ENCODE measurements at regions not wholly inside any gene's neighbourhood (a gene's known extent, or its start where the extent isn't known, plus 50 kb on each side); places are given as distances from the start of the nearest gene placed in this dataset.

GRCh38 chr2:120999377-121000097 is 263.9 kb downstream of the GLI2 start:
- DNase-seq = no peak

GRCh38 chr2:121000804-121001203 is 265.1 kb downstream of the GLI2 start:
- DNase-seq = no peak

GRCh38 chr2:121001641-121002040 is 266.0 kb downstream of the GLI2 start:
- no peak for DNase-seq

DNA sequence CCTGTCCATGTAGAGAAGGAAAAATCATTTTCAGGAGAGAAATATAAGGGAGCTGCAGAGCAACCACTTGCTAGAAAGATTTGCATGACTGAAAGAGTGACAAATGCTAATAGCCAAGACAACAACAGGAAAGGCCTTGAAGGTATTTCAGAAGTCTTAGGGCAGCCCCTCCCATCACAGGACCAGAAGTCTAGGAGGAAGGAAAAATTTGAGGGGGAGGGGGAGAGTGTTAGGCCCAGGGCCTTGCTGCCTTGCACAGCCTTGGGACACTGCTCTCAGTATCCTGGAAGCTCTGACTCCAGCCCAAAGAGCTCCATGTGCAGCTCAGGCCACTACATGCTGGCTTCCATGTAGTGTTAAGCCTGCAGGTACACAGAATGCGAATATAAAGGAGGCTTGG is 266.9 kb downstream of the GLI2 start:
- no peak for DNase-seq

DNA sequence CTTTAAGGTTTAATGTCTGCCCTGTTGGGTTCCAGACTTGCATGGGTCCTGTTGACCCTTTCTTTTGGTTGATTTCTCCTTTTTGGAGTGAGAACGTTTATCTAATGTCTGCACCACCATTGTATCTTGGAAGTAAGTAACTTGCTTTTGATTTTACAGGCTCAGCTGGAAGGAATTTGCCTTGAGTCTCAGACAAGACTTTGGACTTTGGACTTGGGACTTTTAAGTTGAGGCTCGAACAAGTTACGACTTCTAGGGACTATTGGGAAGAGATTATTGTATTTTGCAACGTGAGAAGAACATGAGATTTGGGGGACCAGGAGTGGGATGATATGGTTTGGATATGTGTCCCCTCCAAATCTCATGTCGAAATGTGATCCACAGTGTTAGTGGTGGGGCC is 267.7 kb downstream of the GLI2 start:
- DNase-seq = no peak

DNA sequence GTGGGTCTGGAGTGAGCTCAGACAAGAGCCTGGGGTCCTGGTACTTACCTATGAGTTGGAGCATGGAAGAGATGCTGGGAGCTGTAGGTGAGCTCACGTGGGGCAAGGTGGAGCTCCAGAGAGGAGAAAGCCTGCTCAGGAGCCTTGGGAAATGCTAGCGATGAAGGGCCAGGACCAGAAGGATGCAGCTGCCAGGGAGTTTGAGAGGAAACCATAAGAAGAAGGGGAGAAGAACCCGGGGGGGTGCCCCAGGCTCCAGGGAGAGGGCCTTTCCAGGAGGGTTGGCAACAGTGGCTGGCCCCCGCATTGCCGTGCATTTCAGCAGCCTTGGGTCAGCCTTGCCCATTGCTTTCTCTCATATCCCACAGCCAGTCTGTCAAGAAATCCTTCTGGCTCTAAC is 268.7 kb downstream of the GLI2 start:
- DNase-seq = no peak

DNA sequence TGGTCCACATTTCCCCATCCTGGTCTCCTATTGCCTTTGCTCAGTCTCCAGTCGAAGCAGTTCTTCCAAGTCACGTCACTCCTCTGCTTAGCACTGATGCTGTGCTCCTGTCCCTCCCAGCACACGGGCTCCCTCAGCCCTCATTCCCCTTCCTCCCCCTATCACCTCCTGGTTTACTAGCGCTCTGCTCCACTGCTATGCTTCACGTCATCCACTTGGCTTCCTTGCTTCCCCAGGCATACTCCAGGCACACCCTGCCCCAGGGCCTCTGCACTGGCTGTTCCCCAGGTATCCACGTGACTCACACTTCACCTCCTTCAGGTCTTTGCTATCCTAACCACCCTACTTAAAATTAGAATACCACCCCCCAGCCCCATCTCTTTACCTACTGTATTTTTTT is 269.3 kb downstream of the GLI2 start:
- DNase-seq = no peak

- no peak for DNase-seq
Measured at GRCh38 chr2:121005453-121005852, 269.8 kb downstream of the GLI2 start.

DNA sequence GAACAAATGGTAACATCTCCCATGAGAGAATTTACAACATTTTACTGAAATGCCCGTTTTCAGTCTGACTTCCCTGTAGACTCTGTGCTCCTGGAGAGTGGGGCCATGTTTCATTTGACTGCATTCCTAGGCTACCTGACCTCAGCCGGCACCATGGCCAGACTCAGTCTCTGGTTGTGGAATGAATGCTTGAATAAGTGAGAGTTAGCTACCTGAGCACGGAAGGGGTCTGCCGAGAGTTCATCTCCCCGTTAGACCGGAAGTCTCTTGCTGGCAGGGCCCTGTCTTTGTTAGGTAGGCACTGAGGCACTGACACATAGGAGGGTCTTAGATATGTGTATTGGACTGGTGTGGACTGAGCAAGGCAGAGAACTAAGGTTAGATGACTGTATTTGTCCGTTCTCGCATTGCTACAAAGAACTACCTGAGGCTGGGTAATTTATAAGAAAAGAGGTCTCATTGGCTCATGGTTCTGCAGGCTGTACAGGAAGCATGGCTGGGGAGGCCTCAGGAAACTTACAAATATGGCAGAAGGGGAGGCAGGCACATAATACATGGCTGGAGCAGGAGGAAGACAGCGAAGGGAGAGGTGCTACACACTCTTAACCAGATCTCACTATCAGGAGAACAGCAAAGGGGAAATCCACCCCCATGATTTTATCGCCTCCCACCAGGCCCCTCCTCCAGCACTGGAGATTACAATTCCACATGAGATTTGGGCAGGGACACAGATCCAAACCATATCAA is 271.2 kb downstream of the GLI2 start:
- DNase-seq = no peak

DNA sequence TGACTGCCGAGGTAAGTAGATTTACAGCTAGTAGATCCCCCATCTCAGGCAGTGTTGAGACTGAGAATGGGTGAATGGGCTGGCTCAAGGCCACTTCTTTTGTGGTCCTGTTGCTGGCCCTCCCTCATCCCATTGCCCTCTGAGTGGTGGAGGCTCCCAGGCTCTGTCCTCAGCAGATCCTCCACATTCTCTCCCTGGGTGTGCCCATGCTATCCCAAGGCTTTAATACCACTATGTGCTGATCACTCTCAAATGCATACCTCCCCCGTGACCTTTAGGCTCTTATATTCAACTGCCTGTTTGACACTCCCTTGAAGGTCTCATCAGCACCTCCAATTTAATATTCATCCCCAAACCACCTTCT is 271.8 kb downstream of the GLI2 start:
- DNase-seq = no peak

- DNase-seq = no peak
Measured at GRCh38 chr2:121008975-121009374, 273.3 kb downstream of the GLI2 start.

DNA sequence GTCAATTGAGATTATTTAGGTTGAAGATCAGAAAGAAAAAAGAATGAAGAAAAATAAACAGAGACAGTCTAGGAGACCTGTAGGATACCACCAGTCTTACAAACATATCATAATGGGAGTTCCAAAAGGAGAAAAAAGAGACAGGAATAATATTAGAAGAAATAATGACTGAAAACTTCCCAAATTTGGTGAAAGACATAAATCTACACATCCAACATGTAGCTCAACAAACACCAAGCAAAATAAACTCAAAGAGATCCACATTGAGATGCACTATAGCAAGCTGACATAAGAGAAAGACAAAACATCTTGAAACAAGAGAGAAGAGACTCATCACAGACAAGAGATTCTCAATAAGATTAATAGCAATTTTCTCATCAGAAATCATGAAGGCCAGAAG is 274.0 kb downstream of the TFCP2L1 start:
- no peak for DNase-seq

DNA sequence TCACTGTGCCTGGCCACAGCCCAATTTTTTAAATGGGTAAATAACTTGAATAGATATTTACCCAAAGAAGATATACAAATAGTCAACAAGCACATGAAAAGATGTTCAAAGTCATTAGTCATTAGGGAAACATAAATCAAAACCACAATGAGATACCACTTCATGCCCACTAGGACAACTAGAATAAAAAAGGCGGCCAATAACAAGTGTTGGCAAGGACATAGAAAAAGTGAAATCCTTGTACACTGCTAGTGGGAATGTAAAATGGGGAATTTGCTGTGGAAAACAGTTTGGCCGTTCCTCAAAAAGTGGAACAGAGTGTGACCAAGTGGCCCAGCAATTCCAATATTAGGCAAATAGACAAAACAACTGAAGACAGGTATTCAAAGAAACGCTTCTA is 270.1 kb downstream of the TFCP2L1 start:
- DNase-seq = no peak

- DNase-seq = no peak
Measured at GRCh38 chr2:121015971-121016485, 269.0 kb downstream of the TFCP2L1 start.

DNA sequence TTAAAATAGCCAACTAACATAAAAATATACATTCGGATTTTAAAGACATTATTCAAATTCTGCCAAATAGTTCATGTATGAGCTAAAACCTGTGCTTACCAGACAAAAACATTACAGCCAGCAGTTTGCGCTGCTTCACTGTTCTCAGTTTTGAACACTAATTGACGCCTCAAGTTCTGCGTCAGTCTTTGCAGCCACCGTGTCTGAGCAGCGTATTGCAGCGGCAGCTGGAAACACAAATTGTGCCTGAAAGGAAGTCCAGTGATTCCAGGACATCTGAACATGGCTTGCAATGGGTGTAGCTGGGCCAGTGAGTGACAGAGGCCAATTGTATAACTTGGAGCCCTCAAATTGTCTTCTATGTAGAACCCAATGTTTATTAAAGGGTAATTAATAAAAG is 267.6 kb downstream of the TFCP2L1 start:
- no peak for DNase-seq

DNA sequence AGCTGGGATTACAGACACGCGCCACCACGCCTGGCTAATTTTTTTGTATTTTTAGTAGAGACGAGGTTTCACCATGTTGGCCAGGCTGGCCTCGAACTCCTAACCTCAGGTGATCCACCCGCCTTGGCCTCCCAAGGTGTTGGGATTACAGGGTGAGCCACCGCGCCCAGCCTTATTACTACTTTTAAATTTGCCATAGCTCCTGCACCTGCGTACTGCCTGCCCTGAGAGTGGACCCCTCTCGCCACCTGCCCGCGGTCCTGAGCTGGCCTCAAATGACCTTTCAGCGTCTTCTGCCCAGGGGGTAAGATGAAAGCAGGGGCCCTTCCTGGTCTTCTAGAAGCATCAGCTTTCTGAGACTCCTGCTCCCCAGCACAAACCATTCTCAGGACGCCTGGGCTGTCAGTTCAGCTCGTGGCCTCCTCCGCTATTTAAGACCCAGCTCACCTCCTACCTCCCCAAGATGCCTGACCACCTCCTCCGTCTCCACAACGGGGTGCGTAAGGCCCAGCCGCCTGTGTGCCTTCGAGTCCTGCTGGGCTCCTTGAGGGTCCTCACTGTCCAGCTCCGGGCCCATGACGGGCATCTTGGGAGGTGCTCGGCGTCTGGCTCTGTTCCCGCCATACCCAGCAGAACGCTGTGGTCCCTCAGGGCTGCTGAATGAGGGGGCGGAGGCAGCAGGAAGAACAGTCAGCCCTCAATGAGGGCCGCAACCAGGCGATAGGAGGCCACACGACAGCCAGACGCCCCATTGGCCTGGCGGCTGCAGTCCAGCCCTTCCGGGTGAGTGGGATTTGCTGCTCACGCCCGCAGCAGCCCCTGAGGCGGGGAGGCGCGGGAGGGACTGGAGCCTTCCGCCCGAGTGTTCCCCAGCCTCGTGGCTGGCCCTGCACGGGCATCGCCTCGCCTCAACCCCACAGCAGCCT is 266.6 kb downstream of the TFCP2L1 start:
- no peak for DNase-seq

DNA sequence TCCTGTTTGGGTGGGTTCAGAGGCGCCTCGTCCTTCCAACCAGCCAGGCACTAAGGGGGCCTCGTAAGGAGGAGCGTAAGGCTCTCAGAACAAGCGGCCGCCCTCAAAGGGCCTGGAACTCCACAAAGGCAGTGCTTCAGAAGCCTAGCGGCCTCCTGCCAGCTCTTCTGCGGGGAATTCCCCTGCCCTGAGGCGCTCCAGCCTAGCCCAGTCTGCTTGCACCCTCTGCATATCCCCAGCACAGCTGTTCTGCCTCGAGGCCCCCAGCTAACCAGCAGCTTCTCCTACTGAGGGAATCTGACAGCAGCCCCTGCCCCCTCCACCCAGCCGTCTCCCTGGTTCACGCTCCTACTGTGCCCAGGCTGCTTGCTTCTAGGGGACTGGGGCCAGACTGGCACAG is 265.9 kb downstream of the TFCP2L1 start:
- no peak for DNase-seq

GRCh38 chr2:121019756-121020155 is 265.2 kb downstream of the TFCP2L1 start:
- DNase-seq = no peak

- no peak for DNase-seq
Measured at GRCh38 chr2:121021685-121022084, 263.3 kb downstream of the TFCP2L1 start.

- DNase-seq = no peak
Measured at GRCh38 chr2:121028577-121028976, 256.4 kb downstream of the TFCP2L1 start.

DNA sequence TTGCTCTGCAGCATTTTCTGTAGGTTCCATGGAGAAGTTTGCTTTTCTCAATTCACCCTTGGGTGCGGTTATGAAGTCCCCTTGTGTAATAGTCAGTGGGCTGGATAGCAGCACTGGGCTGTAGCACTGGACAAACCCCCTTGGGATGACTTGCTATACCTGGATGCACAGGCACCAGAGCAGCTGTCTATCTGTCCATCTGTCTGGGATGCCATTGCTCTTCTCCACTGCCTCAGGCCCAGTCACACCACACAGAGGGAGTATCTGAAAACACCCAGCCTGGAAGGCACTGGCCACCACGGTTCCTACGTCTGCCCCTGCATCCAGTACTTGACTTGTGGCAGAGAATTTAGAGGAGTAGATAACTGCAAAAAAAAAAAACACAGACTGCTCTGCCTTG is 254.5 kb downstream of the TFCP2L1 start:
- no peak for DNase-seq

DNA sequence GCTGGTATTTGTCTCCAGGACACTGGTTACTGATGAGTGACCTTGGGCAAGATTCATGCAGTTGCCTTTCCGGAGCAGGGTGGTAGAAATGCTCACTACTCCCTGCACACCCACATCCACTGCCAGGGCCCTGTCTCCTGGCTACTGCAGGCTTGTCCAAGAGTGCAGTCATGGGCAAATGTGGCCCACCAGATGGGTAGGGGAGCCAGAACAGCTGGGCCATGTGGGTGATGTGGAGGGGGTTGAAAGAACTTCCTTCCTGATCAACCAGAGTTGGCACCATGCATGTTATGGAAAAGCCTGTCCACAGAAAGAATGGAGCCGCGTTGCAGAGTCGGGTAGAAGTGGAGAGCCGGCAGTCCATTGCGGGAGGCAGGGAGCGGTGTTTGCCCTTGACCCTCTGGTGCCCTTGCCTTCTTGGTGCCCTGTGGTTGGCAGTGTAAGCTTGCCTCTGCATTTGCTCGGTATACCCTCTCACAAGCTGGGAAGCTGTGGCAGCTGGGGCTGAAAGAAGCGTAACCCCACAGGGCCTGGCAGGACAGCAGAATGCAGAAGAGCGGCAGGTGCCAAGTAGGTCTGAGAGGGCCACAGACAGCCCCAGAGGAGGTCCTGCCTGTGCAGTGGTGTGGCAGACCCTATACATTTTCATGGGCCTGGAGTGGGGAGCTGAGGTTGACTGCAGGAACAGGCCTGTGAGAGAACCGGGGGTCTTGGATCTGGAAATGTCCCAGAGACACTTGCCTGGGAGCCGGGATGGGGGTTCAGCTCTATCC is 253.2 kb downstream of the TFCP2L1 start:
- no peak for DNase-seq

Data from HCEC 1CT (cell line).